Esophagus squamous epithelium (tissue), 4 donors: ENCODE measurements at regions not wholly inside any gene's neighbourhood (a gene's known extent, or its start where the extent isn't known, plus 50 kb on each side); places are given as distances from the start of the nearest gene placed in this dataset.

Experiments
- CTCF ChIP-seq, 6 experiments: fragments of 450-650 bp in 4 of 6; fragments of 200-600 bp in 2 of 6; sonication (generic) in 2 of 6; IDR thresholded peaks; one replicate each; pipeline ENCODE4 v1.5.1; 2016 to 2019; ENCODE audit warnings: antibody characterized with exemption in 6 of 6, mild to moderate bottlenecking in 4 of 6, moderate library complexity in 4 of 6
- POLR2A ChIP-seq, 4 donors: fragments of 450-650 bp; IDR thresholded peaks; one replicate each; pipeline ENCODE4 v1.6.1; 2017; ENCODE audit warnings: antibody characterized with exemption in 4 of 4, mild to moderate bottlenecking in 4 of 4, moderate library complexity in 3 of 4

GRCh38 chr5:120748474-120748873, 284.4 kb downstream of the PRR16 start:
- no peak for TF ChIP-seq CTCF (IDR thresholded peaks at IDR 0.05)
- TF ChIP-seq POLR2A (IDR thresholded peaks at IDR 0.05): no peak
